HG02970 (cell line): ENCODE measurements at regions not wholly inside any gene's neighbourhood (a gene's known extent, or its start where the extent isn't known, plus 50 kb on each side); places are given as distances from the start of the nearest gene placed in this dataset.
"Not testable (repeated sequence)": the region's sequence is repeated elsewhere in the genome, so short reads cannot be mapped to it uniquely, and the experiment has no call there.

Experiments
- ATAC-seq: cut with Tn5 transposase; IDR thresholded peaks from one replicate; pipeline ENCODE4 v1.9.1; 2021; ENCODE audit warnings: mild to moderate bottlenecking, moderate library complexity, moderate number of reproducible peaks; ENCODE audit not compliant: unreplicated experiment, low FRiP score

- no peak for ATAC-seq
Observed at GRCh38 chr11:11220786-11221185, 132.3 kb downstream of the CSNK2A3 start.

- no peak for ATAC-seq
Observed at GRCh38 chr11:11218629-11218986, 134.4 kb downstream of the CSNK2A3 start.

- ATAC-seq: no peak
Observed at GRCh38 chr11:11217929-11218628, 135.0 kb downstream of the CSNK2A3 start.

GRCh38 chr11:11217289-11217928 lies 135.6 kb downstream of the CSNK2A3 start:
- no peak for ATAC-seq

- no peak for ATAC-seq
Observed at GRCh38 chr11:11215944-11216343, 137.1 kb downstream of the CSNK2A3 start.

- no peak for ATAC-seq
Observed at GRCh38 chr11:11215058-11215815, 137.8 kb downstream of the CSNK2A3 start.

GRCh38 chr11:11213117-11213516 lies 139.9 kb downstream of the CSNK2A3 start:
- no peak for ATAC-seq

GRCh38 chr11:11211888-11212287 lies 141.2 kb downstream of the CSNK2A3 start:
- no peak for ATAC-seq

- ATAC-seq: no peak
Observed at GRCh38 chr11:11211186-11211585, 141.9 kb downstream of the CSNK2A3 start.

- no peak for ATAC-seq
Observed at GRCh38 chr11:11210446-11210845, 142.6 kb downstream of the CSNK2A3 start.

- ATAC-seq: no peak
Observed at GRCh38 chr11:11209967-11210366, 143.1 kb downstream of the CSNK2A3 start.

- no peak for ATAC-seq
Observed at GRCh38 chr11:11208994-11209393, 144.1 kb downstream of the CSNK2A3 start.

GRCh38 chr11:11207428-11207827 lies 145.6 kb downstream of the CSNK2A3 start:
- no peak for ATAC-seq

GRCh38 chr11:11206484-11206883 lies 146.6 kb downstream of the CSNK2A3 start:
- ATAC-seq: no peak

- no peak for ATAC-seq
Observed at GRCh38 chr11:11202885-11203284, 150.2 kb downstream of the CSNK2A3 start.

GRCh38 chr11:11201302-11201701 lies 151.7 kb downstream of the CSNK2A3 start:
- not testable (repeated sequence) for ATAC-seq

GRCh38 chr11:11192541-11192940 lies 160.5 kb downstream of the CSNK2A3 start:
- ATAC-seq: no peak

GRCh38 chr11:11189506-11189905 lies 163.5 kb downstream of the CSNK2A3 start:
- no peak for ATAC-seq

GRCh38 chr11:11186249-11186648 lies 166.8 kb downstream of the CSNK2A3 start:
- ATAC-seq: no peak

GRCh38 chr11:11182261-11182660 lies 170.8 kb downstream of the CSNK2A3 start:
- ATAC-seq: no peak
